CD4-positive, alpha-beta T cell (primary cell): ENCODE measurements at regions not wholly inside any gene's neighbourhood (a gene's known extent, or its start where the extent isn't known, plus 50 kb on each side); places are given as distances from the start of the nearest gene placed in this dataset.
A peak's percentile ranks its signal among the peaks of the same experiment; 100 is the strongest.

Experiments used
- ATAC-seq: fragments of 200-7000 bp; cut with Tn5 transposase; one replicate; pipeline ENCODE4 v1.10.0; 2022; ENCODE audit warnings: mild to moderate bottlenecking; ENCODE audit not compliant: poor library complexity
- CTCF ChIA-PET: fragments of 350-600 bp; sonication (Branson Sonifier 250); formaldehyde crosslinking; loops from one replicate; lab custom pipeline; 2021; ENCODE audit warnings: antibody characterized with exemption, inconsistent platforms; lab: Charles Lee
- POLR2A ChIA-PET: fragments of 350-600 bp; sonication (Branson Sonifier 250); formaldehyde crosslinking; loops from one replicate; lab custom pipeline; 2021; ENCODE audit warnings: antibody characterized with exemption, inconsistent platforms; lab: Charles Lee
- DNase-seq, 14 experiments: peaks; one replicate each; pipeline ENCODE4 v3.0.0-alpha.2; 2013 to 2020; ENCODE audit warnings: mixed read lengths in 2 of 14
- H3K27ac ChIP-seq, 2 donors: one replicate each; pipeline versions ENCODE4 v1.5.1 to v1.7.0; 2013; ENCODE audit warnings: low read length in 2 of 2, low read depth in 1 of 2, mild to moderate bottlenecking in 1 of 2
- H3K27me3 ChIP-seq, 2 experiments: 1 replicate in 1 of 2; 2 replicates in 1 of 2; pipeline versions ENCODE4 v1.6.1 to v1.7.0; 2013; ENCODE audit warnings: low read length in 2 of 2, control low read depth in 1 of 2, mild to moderate bottlenecking in 1 of 2, moderate library complexity in 1 of 2; ENCODE audit not compliant: insufficient read depth in 2 of 2, control insufficient read depth in 1 of 2
- H3K36me3 ChIP-seq: one replicate; pipeline ENCODE4 v1.6.1; 2013; ENCODE audit warnings: low read length, control low read depth; ENCODE audit not compliant: insufficient read depth
- H3K4me1 ChIP-seq: one replicate; pipeline ENCODE4 v1.6.1; 2013; ENCODE audit warnings: low read length, control low read depth; ENCODE audit not compliant: insufficient read depth
- H3K4me3 ChIP-seq: one replicate; pipeline ENCODE4 v1.5.1; 2013; ENCODE audit warnings: mild to moderate bottlenecking, low read length, moderate library complexity
- H3K9me3 ChIP-seq, 2 experiments: 1 replicate in 1 of 2; 2 replicates in 1 of 2; pipeline versions ENCODE4 v1.6.1 to v1.7.0; 2013; ENCODE audit warnings: low read length in 2 of 2, mild to moderate bottlenecking in 2 of 2, control low read depth in 1 of 2, moderate library complexity in 1 of 2; ENCODE audit not compliant: control insufficient read depth in 1 of 2, insufficient read depth in 1 of 2
- H3K27ac Mint-ChIP-seq: one replicate; pipeline ENCODE4 v1.8.0; 2020; ENCODE audit warnings: mixed read lengths
- H3K27me3 Mint-ChIP-seq: one replicate; pipeline ENCODE4 v1.8.0; 2021; ENCODE audit warnings: mixed read lengths
- H3K36me3 Mint-ChIP-seq: one replicate; pipeline ENCODE4 v1.8.0; 2021; ENCODE audit warnings: low read depth, mixed read lengths
- H3K4me1 Mint-ChIP-seq: one replicate; pipeline ENCODE4 v1.8.0; 2021; ENCODE audit warnings: low read depth, mixed read lengths
- H3K4me3 Mint-ChIP-seq: one replicate; pipeline ENCODE4 v1.8.0; 2020; ENCODE audit warnings: mild to moderate bottlenecking, mixed read lengths
- H3K9me3 Mint-ChIP-seq: one replicate; pipeline ENCODE4 v1.8.0; 2020; ENCODE audit warnings: mixed read lengths
- CTCF ChIP-seq: fragments of 200-600 bp; IDR thresholded peaks from one replicate; pipeline ENCODE4 v1.8.0; 2022; ENCODE audit warnings: antibody characterized with exemption, mild to moderate bottlenecking
- intact Hi-C, 2 experiments: fragments of 100-400 bp; cut with DNase I in 1 of 2; cut with micrococcal nuclease in 1 of 2; formaldehyde crosslinking; loops; one replicate each; pipeline versions ENCODE4 v1.15.1 to v1.9.0; 2023 to 2025; cut with DNase I, micrococcal nuclease

GRCh38 chr5:96483878-96484277 is 50.8 kb upstream of the PCSK1 start:
- Mint-ChIP-seq H3K27me3 (peaks cover 25% of the 10 kb centered on the region), H3K4me1 (no peaks in the 10 kb centered on the region), H3K27ac (no peak overlapping the region), H3K4me3 (no peak overlapping the region), H3K36me3 (no peaks in the 10 kb centered on the region), H3K9me3 (no peaks in the 10 kb centered on the region)
- Histone ChIP-seq H3K4me1 (no peaks in the 10 kb centered on the region), H3K27ac (no peak overlapping the region), H3K9me3 (no peaks in the 10 kb centered on the region), H3K36me3 (no peaks in the 10 kb centered on the region), H3K27me3 (no peaks in the 10 kb centered on the region), H3K4me3 (no peak overlapping the region)
- DNase-seq = peak in 3 of 14 experiments; percentile 1 to 24 (median 10)
- peak; percentile 34 for ATAC-seq
- ChIA-PET POLR2A (no interaction called here), CTCF (interaction anchor here (1.0 kb wide), 1 partner anchor 29 kb away, joined by 4 read pairs; no protein-coding TSS in a partner anchor)
- no peak for TF ChIP-seq CTCF
- intact Hi-C loops = no loop called here

GRCh38 chr5:96487859-96488258 is 54.8 kb upstream of the PCSK1 start:
- Histone ChIP-seq H3K36me3 (no peaks in the 10 kb centered on the region), H3K27me3 (no peaks in the 10 kb centered on the region), H3K27ac (no peak overlapping the region), H3K4me1 (no peaks in the 10 kb centered on the region), H3K9me3 (no peaks in the 10 kb centered on the region), H3K4me3 (no peak overlapping the region)
- intact Hi-C loops = no loop called here
- Mint-ChIP-seq H3K9me3 (no peaks in the 10 kb centered on the region), H3K36me3 (no peaks in the 10 kb centered on the region), H3K27me3 (peaks cover 37% of the 10 kb centered on the region), H3K4me3 (no peak overlapping the region), H3K4me1 (no peaks in the 10 kb centered on the region), H3K27ac (no peak overlapping the region)
- TF ChIP-seq CTCF = no peak
- ChIA-PET POLR2A (no interaction called here), CTCF (no interaction called here)
- ATAC-seq (no peak), DNase-seq (no peak)

- Histone ChIP-seq H3K36me3 (no peaks in the 10 kb centered on the region), H3K4me1 (no peaks in the 10 kb centered on the region), H3K4me3 (no peak overlapping the region), H3K27me3 (no peaks in the 10 kb centered on the region), H3K9me3 (no peaks in the 10 kb centered on the region), H3K27ac (no peak overlapping the region)
- no peak overlapping the region for H3K4me3 Mint-ChIP-seq
- H3K36me3 Mint-ChIP-seq = no peaks in the 10 kb centered on the region
- no peak overlapping the region for H3K27ac Mint-ChIP-seq
- ChIA-PET CTCF (no interaction called here), POLR2A (no interaction called here)
- intact Hi-C loops = no loop called here
- H3K4me1 Mint-ChIP-seq = no peaks in the 10 kb centered on the region
- DNase-seq (no peak), ATAC-seq (no peak)
- no peaks in the 10 kb centered on the region for H3K9me3 Mint-ChIP-seq
- peaks cover 36% of the 10 kb centered on the region for H3K27me3 Mint-ChIP-seq
- no peak for TF ChIP-seq CTCF
Measured at GRCh38 chr5:96489532-96489931, 56.5 kb upstream of the PCSK1 start.
